WTC11 (cell line): ENCODE measurements at regions not wholly inside any gene's neighbourhood (a gene's known extent, or its start where the extent isn't known, plus 50 kb on each side); places are given as distances from the start of the nearest gene placed in this dataset.

Source experiments
- ATAC-seq: fragments of 200-7000 bp; cut with Tn5 transposase; 2 replicates; pipeline ENCODE4 v1.10.0; 2021; ENCODE audit warnings: mild to moderate bottlenecking, moderate library complexity
- CTCF ChIA-PET: fragments of 300-600 bp; sonication (Branson Sonifier 250); formaldehyde crosslinking; loops from one replicate; lab custom pipeline; 2021; ENCODE audit warnings: antibody characterized with exemption; lab: Charles Lee
- POLR2A ChIA-PET: fragments of 350-600 bp; sonication (Branson Sonifier 250); formaldehyde crosslinking; loops from one replicate; lab custom pipeline; 2021; ENCODE audit warnings: antibody characterized with exemption; lab: Charles Lee
- DNase-seq: peaks from one replicate; pipeline ENCODE4 v3.0.0; 2021; ENCODE audit warnings: low spot score
- H3K27ac Mint-ChIP-seq: 2 replicates; pipeline ENCODE4 v1.8.0; 2021; ENCODE audit warnings: mixed read lengths
- H3K27me3 Mint-ChIP-seq: 2 replicates; pipeline ENCODE4 v1.8.0; 2021; ENCODE audit warnings: low read depth, mild to moderate bottlenecking, moderate library complexity, mixed read lengths
- H3K36me3 Mint-ChIP-seq: 2 replicates; pipeline ENCODE4 v1.8.0; 2021; ENCODE audit warnings: mixed read lengths
- H3K4me1 Mint-ChIP-seq: 2 replicates; pipeline ENCODE4 v1.8.0; 2022; ENCODE audit warnings: mixed read lengths
- H3K4me3 Mint-ChIP-seq: 2 replicates; pipeline ENCODE4 v1.8.0; 2021; ENCODE audit warnings: mild to moderate bottlenecking, moderate library complexity, mixed read lengths
- H3K9me3 Mint-ChIP-seq: 2 replicates; pipeline ENCODE4 v1.8.0; 2021; ENCODE audit warnings: mixed read lengths
- AR ChIP-seq: fragments of 250-450 bp; sonication (Bioruptor Pico); IDR thresholded peaks from 2 replicates; pipeline ENCODE4 v1.9.0; 2021; ENCODE audit warnings: mild to moderate bottlenecking
- FOXP4 ChIP-seq: sonication (generic); formaldehyde crosslinking; IDR thresholded peaks from 2 replicates; pipeline ENCODE4 v1.8.0; 2022; ENCODE audit warnings: mild to moderate bottlenecking, missing genetic modification reagents
- GABPB1 ChIP-seq: sonication (generic); formaldehyde crosslinking; IDR thresholded peaks from 2 replicates; pipeline ENCODE4 v1.8.1; 2023; ENCODE audit warnings: mild to moderate bottlenecking, missing genetic modification reagents
- IRF2 ChIP-seq: sonication (generic); formaldehyde crosslinking; IDR thresholded peaks from 2 replicates; pipeline ENCODE4 v1.8.0; 2022; ENCODE audit warnings: low read depth, missing genetic modification reagents, borderline replicate concordance
- JUN ChIP-seq: sonication (generic); formaldehyde crosslinking; IDR thresholded peaks from 2 replicates; pipeline ENCODE4 v1.8.0; 2023; ENCODE audit warnings: mild to moderate bottlenecking, missing genetic modification reagents
- KAT7 ChIP-seq: sonication (generic); formaldehyde crosslinking; IDR thresholded peaks from 2 replicates; pipeline ENCODE4 v1.8.1; 2023; ENCODE audit warnings: missing genetic modification reagents, mild to moderate bottlenecking, borderline replicate concordance
- NFYB ChIP-seq: sonication (generic); formaldehyde crosslinking; conservative IDR thresholded peaks from 2 replicates; pipeline ENCODE4 v1.8.0; 2022; ENCODE audit warnings: low read depth, missing genetic modification reagents
- PRDM15 ChIP-seq: sonication (generic); formaldehyde crosslinking; IDR thresholded peaks from 2 replicates; pipeline ENCODE4 v1.8.0; 2022; ENCODE audit warnings: missing genetic modification reagents
- TEAD1 ChIP-seq: sonication (generic); formaldehyde crosslinking; IDR thresholded peaks from 2 replicates; pipeline ENCODE4 v1.8.0; 2022; ENCODE audit warnings: mild to moderate bottlenecking, missing genetic modification reagents
- TP53 ChIP-seq: sonication (generic); formaldehyde crosslinking; IDR thresholded peaks from 2 replicates; pipeline ENCODE4 v1.8.1; 2023; ENCODE audit warnings: mild to moderate bottlenecking, missing genetic modification reagents
- USF1 ChIP-seq: sonication (generic); formaldehyde crosslinking; IDR thresholded peaks from 2 replicates; pipeline ENCODE4 v1.8.0; 2022; ENCODE audit warnings: mild to moderate bottlenecking, missing genetic modification reagents
- ZBTB21 ChIP-seq: sonication (generic); formaldehyde crosslinking; IDR thresholded peaks from 2 replicates; pipeline ENCODE4 v1.8.1; 2023; ENCODE audit warnings: mild to moderate bottlenecking, missing genetic modification reagents, borderline replicate concordance
- ZBTB43 ChIP-seq: sonication (generic); formaldehyde crosslinking; IDR thresholded peaks from 2 replicates; pipeline ENCODE4 v1.8.1; 2023; ENCODE audit warnings: mild to moderate bottlenecking, missing genetic modification reagents
- ZNF138 ChIP-seq: sonication (generic); formaldehyde crosslinking; conservative IDR thresholded peaks from 2 replicates; pipeline ENCODE4 v1.8.1; 2022; ENCODE audit warnings: mild to moderate bottlenecking, moderate library complexity, missing genetic modification reagents
- ZNF219 ChIP-seq: sonication (generic); formaldehyde crosslinking; IDR thresholded peaks from 2 replicates; pipeline ENCODE4 v1.8.0; 2023; ENCODE audit warnings: missing genetic modification reagents, mild to moderate bottlenecking, borderline replicate concordance
- ZNF317 ChIP-seq: sonication (generic); formaldehyde crosslinking; IDR thresholded peaks from 2 replicates; pipeline ENCODE4 v1.8.1; 2023; ENCODE audit warnings: low read depth, mild to moderate bottlenecking, moderate library complexity, missing genetic modification reagents, borderline replicate concordance
- ZNF671 ChIP-seq: fragments of 250-450 bp; sonication (Bioruptor Pico); IDR thresholded peaks from 2 replicates; pipeline ENCODE4 v1.8.0; 2021; ENCODE audit warnings: mild to moderate bottlenecking

- TF ChIP-seq PRDM15 (CRISPR knock-in tag) (no peak), JUN (CRISPR knock-in tag) (no peak), IRF2 (CRISPR knock-in tag) (no peak)
Observed at GRCh38 chr1:114231301-114231700, 77.6 kb upstream of the SYT6 start (continued).

- peaks cover 35% of the 10 kb centered on the region for H3K27me3 Mint-ChIP-seq
- H3K27ac Mint-ChIP-seq = no peak overlapping the region
- TF ChIP-seq ZNF138 (CRISPR knock-in tag) (no peak), TEAD1 (CRISPR knock-in tag) (no peak), USF1 (CRISPR knock-in tag) (no peak), ZBTB21 (CRISPR knock-in tag) (no peak), ZNF219 (CRISPR knock-in tag) (no peak), GABPB1 (CRISPR knock-in tag) (no peak), FOXP4 (CRISPR knock-in tag) (no peak), AR (CRISPR knock-in tag) (no peak), KAT7 (no peak), ZBTB43 (CRISPR knock-in tag) (no peak), ZNF317 (CRISPR knock-in tag) (no peak), ZNF671 (CRISPR knock-in tag) (no peak), TP53 (no peak), NFYB (CRISPR knock-in tag) (no peak)
- TF ChIP-seq, all 79 proteins: peak for 0
- DNase-seq (no peak), ATAC-seq (no peak)
- ChIA-PET POLR2A (no interaction called here), CTCF (no interaction called here)
- Mint-ChIP-seq H3K9me3 (no peaks in the 10 kb centered on the region), H3K4me1 (peaks cover under 1% of the 10 kb centered on the region; the same call in 1 of the 2 replicates), H3K36me3 (no peaks in the 10 kb centered on the region), H3K4me3 (no peak overlapping the region)
Observed at GRCh38 chr1:114229368-114229767, 75.7 kb upstream of the SYT6 start.
